DMS 273 (cell line): ENCODE measurements at regions not wholly inside any gene's neighbourhood (a gene's known extent, or its start where the extent isn't known, plus 50 kb on each side); places are given as distances from the start of the nearest gene placed in this dataset.
"Not testable (repeated sequence)": the region's sequence is repeated elsewhere in the genome, so short reads cannot be mapped to it uniquely, and the experiment has no call there.

Experiments used
- DNase-seq: peaks from one replicate; lab custom pipeline; 2025; ENCODE audit not compliant: unreplicated experiment; lab: John Stamatoyannopoulos, UW

DNA sequence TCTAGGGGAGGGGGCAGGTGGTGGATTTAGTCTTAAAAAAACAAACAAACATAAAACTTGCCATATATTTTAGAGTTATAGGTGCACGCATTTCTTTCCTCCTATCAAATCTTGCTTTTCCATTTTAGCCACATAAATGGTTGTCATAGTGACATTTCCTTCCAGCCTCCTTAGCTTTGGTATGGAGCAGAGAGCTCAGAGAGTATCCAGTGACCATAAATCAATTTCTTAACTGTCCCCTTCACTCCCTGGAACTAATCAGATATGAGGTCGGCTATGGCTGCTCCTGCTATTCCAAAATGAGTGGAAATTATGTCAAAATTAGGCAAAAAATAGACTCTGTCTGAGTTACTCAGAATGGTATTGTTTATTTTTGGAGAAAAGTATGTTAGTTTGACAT, 164.5 kb downstream of the EBLN2 start:
- DNase-seq = no peak

DNA sequence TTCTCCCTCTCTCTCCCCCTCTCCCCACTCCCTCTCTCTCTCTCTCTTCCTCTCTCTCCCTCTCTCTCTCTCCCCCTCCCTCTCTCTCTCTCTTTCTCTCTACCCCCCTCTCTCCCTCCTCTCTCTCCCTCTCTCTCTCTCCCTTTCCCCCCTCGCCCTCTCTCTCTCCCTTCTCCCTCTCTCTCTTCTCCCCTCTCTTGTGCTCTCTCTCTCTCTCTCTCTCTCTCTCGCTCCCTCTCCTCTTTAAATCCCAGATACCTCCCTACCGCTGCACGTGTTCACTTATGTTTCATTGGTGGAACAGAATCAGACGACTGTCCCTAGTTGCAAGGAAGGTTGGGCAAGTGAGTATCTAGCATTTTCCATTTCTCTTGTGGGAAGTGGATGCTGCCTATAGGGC, 166.5 kb downstream of the EBLN2 start:
- DNase-seq = no peak

DNA sequence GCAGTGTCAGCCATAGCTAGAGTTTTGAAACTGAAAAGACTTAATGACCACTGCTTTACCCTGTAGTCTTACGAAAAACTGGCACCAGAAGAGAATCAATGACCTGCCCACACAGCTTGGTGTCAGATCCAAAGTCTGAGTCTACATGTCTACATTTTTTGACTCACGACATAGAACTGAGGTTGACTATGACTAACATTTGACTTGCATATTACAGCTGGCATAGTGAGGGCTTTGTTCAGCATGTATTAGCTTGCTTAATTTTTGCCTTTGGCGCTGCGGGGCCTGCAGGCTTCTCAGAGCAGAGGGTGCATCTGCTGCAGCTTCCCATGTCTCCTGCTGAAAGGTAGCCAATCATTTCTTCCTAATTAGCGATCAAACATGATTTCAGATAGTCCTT, 167.0 kb downstream of the EBLN2 start:
- DNase-seq = no peak

DNA sequence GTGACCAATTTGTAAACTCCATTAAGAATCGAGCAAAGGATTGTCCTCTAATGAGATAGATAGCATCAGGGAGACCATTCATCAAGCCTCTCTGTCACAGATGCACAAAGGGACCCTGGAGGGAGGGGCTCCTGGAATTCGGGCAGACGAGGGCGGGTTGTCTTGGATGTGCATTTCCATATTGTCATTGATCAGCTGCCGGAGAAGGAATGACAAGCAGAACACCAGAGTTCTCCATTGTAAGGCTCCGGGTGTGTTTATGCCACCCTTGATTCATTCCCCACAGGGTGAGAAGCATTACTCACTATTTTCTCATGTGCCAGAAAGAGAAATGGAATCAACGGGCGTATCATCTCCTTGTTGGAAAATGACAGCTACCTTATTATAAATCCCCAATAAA, 167.5 kb downstream of the EBLN2 start:
- no peak for DNase-seq

DNA sequence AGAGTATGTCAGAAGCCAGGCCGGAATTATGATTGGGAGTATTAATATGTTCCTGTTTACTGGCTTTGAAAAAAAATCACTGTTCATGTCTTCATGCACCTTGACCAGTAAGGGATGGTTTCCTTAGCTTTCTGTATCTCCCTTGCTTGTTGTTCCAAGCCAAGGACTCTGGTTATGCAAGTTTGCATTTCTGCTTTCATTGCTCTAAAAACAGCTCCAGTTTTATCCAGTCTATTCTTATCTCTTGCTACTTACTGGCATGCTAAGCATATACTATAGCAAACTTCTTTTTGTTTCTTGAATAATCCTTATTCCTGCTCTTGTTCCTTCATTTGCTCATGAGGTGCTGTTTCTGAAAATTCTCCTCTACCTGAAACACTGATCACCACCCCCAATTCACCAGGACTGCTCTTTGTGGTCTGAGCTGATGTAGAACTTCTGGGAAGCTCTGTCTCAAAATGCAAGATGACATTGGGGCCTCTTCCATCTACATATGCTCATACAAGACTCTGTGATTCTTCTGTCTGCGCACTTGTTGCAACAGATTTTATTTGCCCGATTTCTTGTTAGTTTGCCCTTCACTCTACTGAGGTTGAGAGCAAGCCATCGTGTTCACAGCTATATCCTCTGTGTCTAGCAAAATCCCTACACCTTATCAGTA, 173.0 kb downstream of the EBLN2 start:
- no peak for DNase-seq

DNA sequence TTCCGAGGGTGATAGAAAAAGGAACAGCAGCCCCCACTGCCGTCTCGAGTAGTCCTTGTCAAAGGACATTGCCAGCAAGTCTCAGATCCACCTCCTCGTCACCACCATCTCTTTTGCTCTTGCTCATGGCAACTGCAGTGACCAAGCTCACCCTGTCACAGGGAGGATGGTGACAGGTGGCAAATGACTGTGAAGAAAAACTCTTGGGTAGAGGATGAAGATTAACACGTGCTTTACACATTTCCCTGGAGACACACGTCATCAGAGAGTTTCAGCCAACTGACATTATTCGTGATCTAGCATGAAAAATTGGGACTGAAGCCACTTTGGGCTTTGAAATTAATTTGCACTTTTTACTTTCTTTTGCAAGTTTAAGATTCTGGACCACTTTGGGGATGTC, 174.3 kb downstream of the EBLN2 start:
- DNase-seq = no peak

DNA sequence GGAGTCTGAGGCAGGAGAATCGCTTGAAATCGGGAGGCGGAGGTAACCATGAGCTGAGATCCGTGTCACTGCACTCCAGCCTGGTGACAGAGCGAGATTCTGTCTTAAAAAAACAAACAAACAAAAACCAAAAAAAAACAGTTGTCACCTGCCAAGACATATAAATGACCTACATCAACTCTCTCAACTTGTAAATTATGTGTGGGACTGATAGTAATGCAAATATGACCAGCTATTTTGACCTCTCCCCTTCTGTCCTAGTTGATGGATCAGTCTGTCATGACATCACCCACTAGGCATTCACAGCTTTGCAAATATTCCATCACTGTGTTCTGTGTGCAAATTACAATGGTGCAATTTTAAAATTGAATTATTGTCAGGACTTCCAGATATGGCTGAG, 175.4 kb downstream of the EBLN2 start:
- no peak for DNase-seq

DNA sequence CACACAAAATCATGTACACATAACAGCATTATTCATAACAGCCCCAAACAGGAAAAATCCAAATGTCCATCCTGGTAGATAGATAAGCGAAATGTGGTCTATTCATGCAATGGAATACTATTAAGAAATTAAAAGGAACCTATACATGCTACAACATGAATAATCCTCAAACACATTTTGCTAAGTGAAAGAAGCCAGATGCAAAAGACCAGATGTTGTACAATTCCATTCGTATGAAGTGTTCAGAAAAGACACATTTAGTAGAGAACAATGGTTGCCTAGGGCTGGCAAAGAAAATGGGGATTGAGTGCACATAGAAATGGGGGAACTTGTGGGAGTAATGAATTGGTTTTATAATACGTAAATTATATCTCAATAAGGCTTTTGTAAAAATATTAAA, 182.3 kb downstream of the EBLN2 start:
- no peak for DNase-seq

DNA sequence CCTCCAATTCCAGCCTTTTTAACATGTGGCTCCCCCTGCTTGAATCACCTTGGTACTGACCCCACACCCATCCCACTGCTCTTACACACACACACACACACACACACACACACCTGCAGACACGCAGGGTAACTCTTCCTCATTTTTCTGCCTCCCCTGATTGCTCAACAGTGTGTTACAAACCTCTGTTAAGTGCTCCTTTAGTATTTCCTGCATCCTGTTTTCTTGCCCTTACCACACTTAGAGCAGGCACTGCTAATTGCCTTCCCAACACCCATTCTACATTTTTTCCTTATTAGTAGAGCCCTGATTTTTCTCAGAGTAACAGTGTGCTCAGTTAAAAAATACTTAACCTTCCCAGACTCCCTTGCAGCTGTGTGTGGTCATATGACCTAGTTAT, 184.0 kb downstream of the EBLN2 start:
- DNase-seq = no peak

DNA sequence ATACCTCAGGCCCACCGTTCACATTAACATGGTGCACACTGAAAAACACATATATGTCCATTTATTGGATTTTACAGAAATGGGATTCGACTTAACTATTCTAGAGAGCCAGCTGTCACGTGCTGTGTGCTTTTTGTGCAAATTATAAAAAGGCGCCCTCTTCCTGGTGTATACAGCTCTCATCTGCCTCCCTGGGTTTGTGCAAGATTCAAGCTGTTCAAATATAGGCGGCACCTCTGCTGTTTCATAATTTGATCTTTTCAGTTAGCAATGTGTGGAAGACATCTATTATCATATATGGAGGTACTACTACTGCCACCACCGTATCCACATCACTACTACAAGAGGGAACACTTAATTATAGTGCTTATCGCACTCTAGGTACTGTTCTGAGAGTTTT, 187.6 kb downstream of the EBLN2 start:
- no peak for DNase-seq

DNA sequence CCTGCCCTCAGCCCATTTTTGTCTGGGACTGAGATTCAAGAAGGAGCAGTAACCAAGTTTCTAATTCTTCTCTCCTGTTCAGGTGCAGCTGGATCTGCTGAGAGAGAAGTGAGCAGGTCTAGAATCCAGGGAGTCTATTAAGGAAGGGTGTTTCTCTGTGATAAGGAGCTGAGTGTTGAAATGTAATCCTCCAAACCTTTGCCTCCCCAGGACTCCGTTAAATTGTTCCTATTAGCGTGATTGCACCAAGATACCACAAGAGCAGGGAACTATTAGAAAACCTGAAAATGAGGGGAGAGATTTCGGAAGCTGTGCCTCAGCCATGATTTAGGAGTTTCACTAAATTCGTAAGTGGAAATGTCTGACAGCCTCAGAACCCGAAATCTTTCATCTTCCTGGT, 192.6 kb downstream of the EBLN2 start:
- no peak for DNase-seq

DNA sequence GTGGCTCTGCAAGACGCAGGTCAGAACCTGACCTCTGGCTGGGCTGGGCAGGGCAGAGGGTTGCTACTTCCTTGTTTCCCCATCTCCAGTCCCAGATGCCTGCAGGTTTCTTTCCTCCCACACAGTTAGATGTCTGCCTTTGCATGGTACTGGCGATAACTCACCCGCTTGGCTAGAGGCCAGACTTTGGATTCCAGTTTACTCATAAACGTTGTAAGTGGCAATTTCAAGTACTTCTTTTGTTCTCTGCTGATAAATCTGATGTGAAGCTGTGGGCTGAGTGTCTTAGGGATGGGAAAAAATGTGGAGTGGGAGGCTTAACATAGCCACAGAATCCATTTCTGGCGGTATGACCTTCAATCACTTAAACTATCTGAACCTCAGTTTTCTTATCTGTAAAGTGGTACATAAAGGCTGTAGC, 194.2 kb downstream of the EBLN2 start:
- peak; percentile 20 for DNase-seq

DNA sequence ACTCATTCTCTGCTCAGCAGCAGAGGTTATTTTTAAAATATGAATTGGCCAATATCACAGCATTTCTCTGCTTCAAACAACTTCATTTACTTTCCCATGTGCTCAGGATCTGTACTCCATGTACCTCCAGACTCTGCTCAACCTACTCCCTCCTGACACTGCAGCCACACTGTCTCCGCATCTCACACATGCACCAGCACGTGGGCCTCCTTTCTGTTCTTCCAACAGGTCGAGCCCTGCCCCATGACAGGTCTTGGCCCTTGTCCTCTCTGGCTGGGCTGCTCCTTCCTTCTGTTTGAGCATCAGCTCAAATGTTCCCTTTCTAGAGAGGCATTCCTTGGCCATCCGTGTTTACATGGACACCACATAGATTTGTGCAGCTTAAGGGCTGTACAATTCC, 195.7 kb downstream of the EBLN2 start:
- no peak for DNase-seq

DNA sequence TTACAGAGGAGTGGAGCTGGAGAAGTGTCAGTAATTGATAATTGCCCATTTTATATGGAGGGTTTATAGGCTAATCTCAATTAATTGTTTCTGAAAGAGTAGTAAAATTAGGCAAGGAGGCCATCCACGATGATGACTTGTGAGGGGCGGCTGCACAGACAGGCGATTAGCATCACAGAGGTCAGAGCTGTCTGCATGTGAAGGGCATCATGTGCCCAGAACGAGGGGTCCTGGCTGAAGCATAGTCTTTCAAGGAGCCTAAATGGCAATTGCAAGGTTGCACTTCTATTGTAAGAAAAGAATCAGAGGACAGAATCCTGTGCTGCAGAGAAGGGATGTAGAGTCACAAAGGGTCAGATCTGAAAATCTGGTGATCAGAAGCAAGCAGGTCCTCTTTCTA, 196.6 kb downstream of the EBLN2 start:
- DNase-seq = no peak

DNA sequence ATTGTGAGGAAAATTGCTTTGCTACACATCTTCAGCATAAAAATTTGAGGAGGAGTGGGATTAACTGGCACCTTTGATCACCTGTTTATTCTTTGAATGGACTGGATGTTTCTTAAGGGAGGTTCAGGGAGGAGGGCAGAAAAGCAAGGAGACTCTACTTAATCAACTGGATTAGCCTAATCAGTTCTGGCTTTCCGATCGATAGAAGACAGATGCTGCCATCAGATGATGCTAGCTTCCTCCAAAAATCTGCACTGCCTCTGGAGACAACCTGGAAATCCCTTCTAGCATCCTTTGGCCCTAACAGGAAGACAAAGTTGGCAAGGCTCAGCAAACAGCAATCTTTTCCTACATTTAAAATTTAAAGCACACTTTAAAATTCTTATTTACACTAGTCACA, 197.8 kb downstream of the EBLN2 start:
- DNase-seq = no peak

DNA sequence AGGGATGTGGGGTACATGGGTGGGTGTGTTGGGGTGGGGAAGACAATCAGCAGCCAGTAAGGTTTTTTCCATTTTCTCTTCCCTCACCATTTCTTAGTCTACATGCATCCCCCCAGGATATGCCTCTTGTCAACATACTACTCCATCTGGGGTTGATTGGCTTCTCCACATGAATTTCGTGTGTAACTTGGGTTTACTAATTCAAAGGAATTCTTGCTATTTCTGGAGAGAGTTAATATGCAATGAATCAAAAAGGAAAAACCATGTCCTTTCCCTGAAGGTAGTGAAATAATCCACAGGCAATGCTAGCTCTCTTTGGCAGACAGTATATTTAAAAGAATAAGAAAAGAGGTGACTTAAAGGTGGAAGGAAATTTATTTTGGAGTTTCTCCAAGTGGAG, 198.4 kb downstream of the EBLN2 start:
- no peak for DNase-seq

DNA sequence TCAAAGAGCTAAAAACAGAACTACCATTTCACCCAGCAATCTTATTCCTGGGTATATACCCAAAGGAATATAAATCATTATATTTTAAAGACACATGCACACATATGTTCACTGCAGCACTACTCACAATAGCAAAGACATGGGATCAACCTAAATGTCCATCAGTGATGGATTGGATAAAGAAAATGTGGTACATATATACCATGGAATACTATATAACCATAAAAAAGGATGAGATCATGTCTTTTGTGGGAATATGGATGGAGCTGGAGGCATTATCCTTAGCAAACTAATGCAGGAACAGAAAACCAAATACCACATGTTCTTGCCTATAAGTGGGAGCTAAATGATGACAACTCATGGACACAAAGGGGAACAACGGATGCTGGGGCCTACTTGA, 205.1 kb downstream of the EBLN2 start:
- not testable (repeated sequence) for DNase-seq

DNA sequence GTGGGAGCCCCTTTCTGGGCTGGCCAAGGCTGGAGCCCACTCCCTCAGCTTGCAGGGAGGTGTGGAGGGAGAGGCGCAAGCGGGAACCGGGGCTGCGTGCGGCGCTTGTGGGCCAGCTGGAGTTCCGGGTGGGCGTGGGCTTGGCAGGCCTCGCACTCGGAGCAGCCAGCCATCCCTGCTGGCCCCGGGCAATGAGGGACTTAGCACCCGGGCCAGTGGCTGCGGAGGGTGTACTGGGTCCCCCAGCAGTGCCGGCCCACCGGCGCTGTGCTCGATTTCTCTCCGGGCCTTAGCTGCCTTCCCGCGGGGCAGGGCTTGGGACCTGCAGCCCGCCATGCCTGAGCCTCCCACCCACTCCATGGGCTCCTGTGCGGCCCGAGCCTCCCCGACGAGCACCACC, 207.7 kb downstream of the EBLN2 start:
- not testable (repeated sequence) for DNase-seq

DNA sequence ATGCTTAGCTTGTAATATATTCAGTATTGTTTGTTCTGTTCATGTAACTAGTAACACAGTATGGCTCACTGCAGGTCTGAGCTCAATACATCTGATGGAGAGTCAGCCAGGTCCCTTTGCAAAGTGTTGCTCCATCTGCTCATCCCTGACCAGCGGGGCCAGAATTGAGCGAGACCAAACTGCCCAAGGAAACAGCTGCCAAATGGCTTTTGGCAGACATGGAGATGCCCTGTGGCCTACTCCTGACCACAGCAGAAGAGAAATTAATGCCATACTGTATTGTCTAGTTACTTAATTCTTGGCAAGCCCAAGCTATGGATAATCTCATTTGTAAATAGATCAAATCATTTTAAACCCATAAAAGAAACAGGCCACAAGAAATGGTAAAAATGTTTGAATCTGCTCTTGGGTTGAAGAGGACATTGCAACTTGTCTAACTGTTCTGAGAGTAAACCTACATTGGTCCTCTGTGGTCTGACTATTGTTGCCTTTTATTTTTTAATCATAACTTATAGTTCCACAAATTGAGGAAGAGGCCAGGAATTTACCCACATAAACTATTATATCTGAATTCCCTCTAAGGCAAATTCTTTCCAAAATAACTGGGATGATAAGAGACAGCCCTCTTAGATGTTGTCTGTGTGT, 209.5 kb downstream of the EBLN2 start:
- peak; percentile 30 for DNase-seq

DNA sequence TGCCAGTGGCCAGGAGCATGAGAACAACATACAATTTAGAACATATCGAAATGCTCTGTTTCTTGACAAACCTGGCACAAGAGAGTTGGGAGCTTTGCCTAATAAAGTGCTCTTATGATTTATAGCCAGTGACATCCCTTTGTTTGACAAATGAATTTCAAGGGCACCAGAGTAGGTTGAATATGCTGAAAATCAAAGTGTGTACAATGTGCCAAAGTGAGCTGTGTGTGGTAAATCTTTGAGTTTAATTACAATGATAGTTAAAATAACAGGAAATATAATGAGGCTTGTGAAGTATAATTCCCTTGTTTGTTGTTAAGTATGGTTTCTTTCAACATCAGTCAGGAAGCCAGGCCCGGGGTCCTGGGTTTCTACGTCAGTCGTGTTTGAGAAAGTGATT, 211.9 kb downstream of the EBLN2 start:
- DNase-seq = no peak

DNA sequence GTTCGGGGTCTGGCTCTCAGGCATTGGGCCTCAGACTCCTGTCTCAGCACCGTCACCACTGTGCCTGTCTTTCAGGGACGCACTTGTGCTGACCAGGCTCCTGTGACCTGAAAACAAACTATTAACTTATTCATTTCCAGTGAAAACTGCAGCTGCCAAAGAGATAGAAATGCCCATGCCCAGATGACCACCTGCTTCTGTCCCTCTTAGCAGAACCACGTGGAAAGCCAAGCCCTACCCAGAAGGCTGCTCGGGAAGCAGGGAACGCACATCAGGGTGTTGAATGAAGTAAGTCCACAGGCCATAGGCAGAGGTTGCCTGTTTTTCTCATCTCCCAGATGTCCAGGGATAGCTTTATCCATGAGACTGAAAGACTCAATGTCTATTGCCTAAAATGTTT, 219.3 kb downstream of the EBLN2 start:
- DNase-seq = no peak

DNA sequence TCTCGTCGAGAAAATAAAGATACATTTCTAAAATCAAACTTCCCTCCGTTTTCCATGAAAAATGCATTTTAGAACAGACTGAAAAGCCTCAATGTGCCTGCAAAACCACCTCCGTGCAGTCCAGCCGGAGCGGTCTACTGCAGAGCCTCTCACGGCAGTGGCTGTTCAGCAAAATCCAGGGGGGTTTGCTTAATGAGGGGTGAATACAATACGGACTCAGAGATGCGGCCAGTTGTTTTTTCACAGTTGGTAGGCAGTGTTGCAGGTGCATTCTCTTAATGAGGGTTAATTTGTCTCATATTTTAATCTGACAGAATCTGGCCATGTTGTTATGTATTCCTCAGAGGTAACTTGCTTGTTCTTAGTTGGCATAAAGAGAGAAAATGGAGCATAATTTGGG, 223.0 kb downstream of the EBLN2 start:
- DNase-seq = no peak

DNA sequence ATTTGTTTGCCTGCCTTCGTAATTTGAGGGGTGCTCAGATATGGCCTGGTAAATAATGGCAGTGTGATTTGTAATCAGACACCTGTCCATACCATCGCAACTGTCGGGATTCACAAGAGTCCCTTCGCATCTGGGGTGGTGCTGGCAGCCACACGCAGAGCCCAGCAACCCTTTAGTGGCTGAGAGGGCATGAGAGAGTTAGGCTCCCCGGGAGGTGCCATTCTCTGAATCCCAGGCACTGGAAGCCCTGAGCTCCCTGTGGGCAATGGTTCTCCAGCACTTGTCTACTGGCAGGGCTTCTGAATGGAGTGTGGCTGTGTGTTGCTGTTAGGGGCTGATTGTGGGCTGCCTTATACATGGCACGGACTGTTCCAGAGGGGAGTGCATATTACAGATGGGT, 230.1 kb downstream of the EBLN2 start:
- DNase-seq = no peak
